ENCODE measurements at regions not wholly inside any gene's neighbourhood (a gene's known extent, or its start where the extent isn't known, plus 50 kb on each side); places are given as distances from the start of the nearest gene placed in this dataset.

DNA sequence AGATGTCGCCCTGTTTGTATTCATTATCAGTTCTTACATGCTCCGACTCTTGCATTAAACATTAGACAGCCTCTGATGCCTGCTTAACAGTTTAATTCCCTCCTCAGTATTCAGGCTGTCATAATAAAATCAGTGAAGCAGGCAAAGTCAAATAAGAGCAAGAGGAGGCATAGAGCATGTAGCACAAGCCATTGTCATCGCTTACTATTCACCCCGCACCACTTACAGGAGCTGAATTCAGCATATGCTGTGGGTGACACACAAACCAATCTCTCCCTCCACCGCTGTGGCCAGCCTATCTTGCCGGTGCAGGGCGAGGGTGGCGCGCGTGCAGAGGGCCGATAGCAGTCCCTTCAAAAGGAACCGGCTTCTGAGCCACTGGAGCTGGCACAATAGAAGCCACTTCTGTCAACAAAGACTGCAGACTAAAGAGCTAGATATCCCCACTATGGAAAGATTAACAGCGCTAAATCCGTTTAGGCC lies 433.2 kb upstream of the MGMT start:
- H3K27ac ChIP-seq (ENCODE audit: low read length): no peak overlapping the region
- no peaks in the 10 kb centered on the region for H3K36me3 ChIP-seq (ENCODE audit: insufficient read depth, low read length)
- H3F3A ChIP-seq (ENCODE audit: insufficient read depth, low read length, poor library complexity, severe bottlenecking): peaks cover 6% of the 10 kb centered on the region
- H3K9me2 ChIP-seq (ENCODE audit: insufficient read depth, low read length): no peaks in the 10 kb centered on the region
- peaks cover 37% of the 10 kb centered on the region for H3K27me3 ChIP-seq (ENCODE audit: insufficient read depth, low read depth, low read length)
- no peak overlapping the region for H2AFZ ChIP-seq (ENCODE audit: low read depth, low read length)
- H3K79me2 ChIP-seq (replicated peaks; ENCODE audit: insufficient read depth, low read length): no peaks in the 10 kb centered on the region
- no peaks in the 10 kb centered on the region for H3K9me3 ChIP-seq (ENCODE audit: low read length)
- no peak overlapping the region for H3K4me2 ChIP-seq (ENCODE audit: low read length)
- TF ChIP-seq POLR2AphosphoS5 (IDR thresholded peaks at IDR 0.05): peak; percentile 81
- no peak for TF ChIP-seq SMC3 (conservative IDR thresholded peaks at IDR 0.05; ENCODE audit: poor library complexity)
- TF ChIP-seq EP300 (conservative IDR thresholded peaks at IDR 0.05; ENCODE audit: poor library complexity, severe bottlenecking): peak; percentile 69
- TF ChIP-seq, protein P1, sequence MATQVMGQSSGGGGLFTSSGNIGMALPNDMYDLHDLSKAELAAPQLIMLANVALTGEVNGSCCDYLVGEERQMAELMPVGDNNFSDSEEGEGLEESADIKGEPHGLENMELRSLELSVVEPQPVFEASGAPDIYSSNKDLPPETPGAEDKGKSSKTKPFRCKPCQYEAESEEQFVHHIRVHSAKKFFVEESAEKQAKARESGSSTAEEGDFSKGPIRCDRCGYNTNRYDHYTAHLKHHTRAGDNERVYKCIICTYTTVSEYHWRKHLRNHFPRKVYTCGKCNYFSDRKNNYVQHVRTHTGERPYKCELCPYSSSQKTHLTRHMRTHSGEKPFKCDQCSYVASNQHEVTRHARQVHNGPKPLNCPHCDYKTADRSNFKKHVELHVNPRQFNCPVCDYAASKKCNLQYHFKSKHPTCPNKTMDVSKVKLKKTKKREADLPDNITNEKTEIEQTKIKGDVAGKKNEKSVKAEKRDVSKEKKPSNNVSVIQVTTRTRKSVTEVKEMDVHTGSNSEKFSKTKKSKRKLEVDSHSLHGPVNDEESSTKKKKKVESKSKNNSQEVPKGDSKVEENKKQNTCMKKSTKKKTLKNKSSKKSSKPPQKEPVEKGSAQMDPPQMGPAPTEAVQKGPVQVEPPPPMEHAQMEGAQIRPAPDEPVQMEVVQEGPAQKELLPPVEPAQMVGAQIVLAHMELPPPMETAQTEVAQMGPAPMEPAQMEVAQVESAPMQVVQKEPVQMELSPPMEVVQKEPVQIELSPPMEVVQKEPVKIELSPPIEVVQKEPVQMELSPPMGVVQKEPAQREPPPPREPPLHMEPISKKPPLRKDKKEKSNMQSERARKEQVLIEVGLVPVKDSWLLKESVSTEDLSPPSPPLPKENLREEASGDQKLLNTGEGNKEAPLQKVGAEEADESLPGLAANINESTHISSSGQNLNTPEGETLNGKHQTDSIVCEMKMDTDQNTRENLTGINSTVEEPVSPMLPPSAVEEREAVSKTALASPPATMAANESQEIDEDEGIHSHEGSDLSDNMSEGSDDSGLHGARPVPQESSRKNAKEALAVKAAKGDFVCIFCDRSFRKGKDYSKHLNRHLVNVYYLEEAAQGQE (IDR thresholded peaks at IDR 0.05; ENCODE audit: borderline replicate concordance): no peak
- peak; percentile 5 for TF ChIP-seq RAD21 (conservative IDR thresholded peaks at IDR 0.05)
- TF ChIP-seq MXI1 (conservative IDR thresholded peaks at IDR 0.05; ENCODE audit: poor library complexity, severe bottlenecking): no peak
- TF ChIP-seq CTCF (IDR thresholded peaks at IDR 0.05; ENCODE audit: poor library complexity, severe bottlenecking): no peak
- no peak for TF ChIP-seq EZH2 (IDR thresholded peaks at IDR 0.05; ENCODE audit: borderline replicate concordance, insufficient read depth, low read length, poor library complexity, severe bottlenecking)
- TF ChIP-seq TAF1 (IDR thresholded peaks at IDR 0.05; ENCODE audit: low read depth): no peak
- no peak overlapping the region for H3K9ac ChIP-seq (ENCODE audit: low read length)
- peak overlapping the region; percentile 19 for H3K4me3 ChIP-seq (ENCODE audit: low read length)
- H4K20me1 ChIP-seq (ENCODE audit: insufficient read depth): no peaks in the 10 kb centered on the region

DNA sequence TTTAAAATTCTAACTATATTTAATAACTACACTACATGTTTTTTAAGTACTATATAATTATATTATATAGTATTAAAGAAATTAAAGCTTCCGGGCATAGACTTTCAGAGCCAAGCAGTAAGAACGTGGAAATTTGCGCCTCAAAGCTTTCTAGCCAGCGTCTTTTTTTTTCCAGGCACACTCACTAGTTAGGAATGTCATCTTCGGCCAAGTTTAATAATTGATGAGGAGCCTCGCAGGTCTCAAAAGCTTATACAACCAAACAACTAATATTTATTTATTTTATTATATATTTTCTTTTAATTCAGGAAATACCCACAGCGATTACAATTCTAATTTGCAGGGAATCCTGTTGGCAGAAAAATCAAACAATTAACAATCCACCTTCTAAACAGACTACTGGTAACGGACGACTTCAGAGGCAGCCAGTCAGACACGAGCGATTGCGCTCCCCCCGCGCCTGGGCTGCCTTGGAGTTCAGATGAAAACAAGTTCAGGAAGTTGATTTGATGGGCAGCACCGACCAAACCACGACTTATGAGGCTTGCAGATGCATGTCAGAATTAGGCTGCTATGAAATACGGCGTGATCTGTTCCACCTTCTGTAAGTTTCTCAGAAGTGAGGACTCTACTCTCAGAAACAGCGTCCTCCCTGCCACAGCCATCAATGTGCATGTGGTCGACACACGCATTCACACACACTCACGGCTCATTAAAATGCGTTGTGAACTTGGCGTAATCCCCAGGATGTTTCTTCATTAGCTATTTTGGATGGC lies 431.8 kb upstream of the MGMT start:
- Histone ChIP-seq H3K9me3 (ENCODE audit: low read length) (no peaks in the 10 kb centered on the region), H3K4me2 (ENCODE audit: low read length) (no peak overlapping the region), H3K9ac (ENCODE audit: low read length) (no peak overlapping the region), H3F3A (ENCODE audit: insufficient read depth, low read length, poor library complexity, severe bottlenecking) (peaks cover 6% of the 10 kb centered on the region), H3K27ac (ENCODE audit: low read length) (no peak overlapping the region), H3K36me3 (ENCODE audit: insufficient read depth, low read length) (no peaks in the 10 kb centered on the region), H4K20me1 (ENCODE audit: insufficient read depth) (no peaks in the 10 kb centered on the region), H2AFZ (ENCODE audit: low read depth, low read length) (no peak overlapping the region), H3K4me3 (ENCODE audit: low read length) (no peak overlapping the region), H3K79me2 (replicated peaks; ENCODE audit: insufficient read depth, low read length) (no peaks in the 10 kb centered on the region), H3K27me3 (ENCODE audit: insufficient read depth, low read depth, low read length) (peaks cover 37% of the 10 kb centered on the region), H3K9me2 (ENCODE audit: insufficient read depth, low read length) (no peaks in the 10 kb centered on the region)
- TF ChIP-seq CTCF (IDR thresholded peaks at IDR 0.05; ENCODE audit: poor library complexity, severe bottlenecking) (no peak), TAF1 (IDR thresholded peaks at IDR 0.05; ENCODE audit: low read depth) (no peak), RAD21 (conservative IDR thresholded peaks at IDR 0.05) (no peak), POLR2AphosphoS5 (IDR thresholded peaks at IDR 0.05) (no peak), SMC3 (conservative IDR thresholded peaks at IDR 0.05; ENCODE audit: poor library complexity) (no peak), EP300 (conservative IDR thresholded peaks at IDR 0.05; ENCODE audit: poor library complexity, severe bottlenecking) (no peak), MXI1 (conservative IDR thresholded peaks at IDR 0.05; ENCODE audit: poor library complexity, severe bottlenecking) (no peak), EZH2 (IDR thresholded peaks at IDR 0.05; ENCODE audit: borderline replicate concordance, insufficient read depth, low read length, poor library complexity, severe bottlenecking) (no peak)
- TF ChIP-seq, protein P1 (IDR thresholded peaks at IDR 0.05; ENCODE audit: borderline replicate concordance): no peak
